DMS153 (cell line): ENCODE measurements at regions not wholly inside any gene's neighbourhood (a gene's known extent, or its start where the extent isn't known, plus 50 kb on each side); places are given as distances from the start of the nearest gene placed in this dataset.
"Not testable (repeated sequence)": the region's sequence is repeated elsewhere in the genome, so short reads cannot be mapped to it uniquely, and the experiment has no call there.

Experiments used
- DNase-seq: peaks from one replicate; lab custom pipeline; 2025; lab: John Stamatoyannopoulos, UW

DNA sequence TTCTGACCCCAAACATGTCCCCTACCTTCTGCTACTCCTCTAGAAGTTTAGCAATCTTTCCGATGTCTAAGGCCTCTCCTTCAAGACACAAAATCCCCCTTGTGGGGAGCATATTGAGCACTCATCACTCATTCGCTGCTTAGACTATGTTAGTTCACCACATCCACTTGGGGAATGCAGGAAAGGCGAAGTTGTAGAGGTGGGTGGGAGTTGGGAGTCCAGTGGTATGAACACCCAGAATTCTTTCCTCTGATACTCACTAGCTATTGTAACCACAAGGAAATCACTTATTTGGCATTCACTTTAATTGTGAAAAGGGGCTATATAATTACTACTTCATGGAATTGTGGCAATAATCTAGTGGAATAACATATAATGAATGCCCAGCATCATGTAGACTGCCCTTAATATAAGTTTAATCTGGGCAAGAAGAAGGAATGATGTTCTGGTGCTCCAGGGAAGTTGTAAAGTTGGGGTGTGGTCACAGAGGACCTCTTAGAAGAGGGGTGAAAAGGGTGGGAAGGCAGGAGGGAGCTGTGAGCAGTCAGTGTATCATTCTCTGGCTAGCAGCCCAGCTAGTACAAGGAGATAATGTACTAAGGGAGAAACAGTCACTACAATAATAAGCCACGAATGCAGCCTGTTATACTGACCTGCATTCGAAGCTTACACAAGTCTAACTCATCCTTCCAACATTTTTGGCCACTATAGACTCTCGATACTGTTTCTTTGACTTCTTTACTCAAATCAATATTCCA lies 468.2 kb upstream of the DIPK2B start:
- no peak for DNase-seq

DNA sequence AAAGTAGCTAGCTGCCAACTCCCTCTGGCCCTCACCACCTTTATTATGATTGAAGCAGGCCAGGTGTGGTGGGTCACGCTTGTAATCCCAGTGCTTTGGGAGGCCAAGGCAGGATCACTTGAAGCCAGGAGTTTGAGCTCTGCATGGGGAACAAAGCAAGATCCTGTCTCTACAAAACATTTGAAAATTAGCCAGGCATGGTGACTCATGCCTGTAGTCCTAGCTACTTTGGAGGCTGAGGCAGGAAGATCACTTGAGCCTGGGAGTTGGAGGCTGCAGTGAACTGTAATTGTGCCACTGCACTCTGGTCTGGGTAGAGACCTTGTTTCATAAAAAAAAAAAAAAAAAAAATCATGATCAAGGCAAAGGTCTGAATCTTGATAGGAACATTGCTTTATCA lies 467.0 kb upstream of the DIPK2B start:
- DNase-seq, result no peak

DNA sequence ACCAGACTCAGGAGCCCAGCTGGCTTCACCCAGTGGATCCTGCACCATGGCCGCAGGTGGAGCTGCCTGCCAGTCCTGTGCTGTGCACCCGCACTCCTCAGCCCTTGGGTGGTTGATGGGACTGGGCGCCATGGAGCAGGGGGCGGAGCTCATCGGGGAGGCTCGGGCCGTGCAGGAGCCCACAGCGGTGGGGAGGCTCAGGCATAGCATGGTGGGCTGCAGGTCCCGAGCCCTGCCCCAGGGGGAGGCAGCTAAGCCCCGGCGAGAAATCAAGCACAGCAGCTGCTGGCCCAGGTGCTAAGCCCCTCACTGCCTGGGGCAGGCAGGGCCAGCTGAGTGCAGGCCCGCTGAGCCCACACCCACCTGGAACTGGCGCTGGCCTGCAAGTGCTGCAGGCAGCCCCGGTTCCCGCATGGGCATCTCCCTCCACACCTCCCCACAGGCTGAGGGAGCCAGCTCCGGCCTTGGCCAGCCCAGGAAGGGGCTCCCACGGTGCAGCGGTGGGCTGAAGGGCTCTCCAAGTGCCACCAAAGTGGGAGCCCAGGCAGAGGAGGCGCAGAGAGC lies 464.1 kb upstream of the DIPK2B start:
- no peak for DNase-seq

DNA sequence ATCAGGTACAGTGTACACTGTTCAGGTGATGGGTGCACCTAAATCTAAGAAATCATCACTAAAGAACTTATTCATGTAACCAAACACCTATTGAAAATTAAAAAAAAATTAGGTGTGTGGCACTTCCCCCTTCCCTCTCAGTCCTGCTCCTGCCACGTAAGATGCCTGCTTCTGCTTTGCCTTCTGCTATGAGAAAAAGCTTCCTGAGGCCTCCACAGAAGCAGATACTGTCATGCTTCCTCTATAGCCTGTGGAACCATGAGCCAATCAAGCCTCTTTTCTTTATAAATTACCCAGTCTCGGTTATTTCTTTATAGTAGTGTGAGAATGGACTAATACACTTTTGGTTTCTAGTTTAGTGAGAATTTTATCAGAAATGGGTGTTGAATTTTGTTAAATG lies 459.8 kb upstream of the DIPK2B start:
- DNase-seq, result no peak

DNA sequence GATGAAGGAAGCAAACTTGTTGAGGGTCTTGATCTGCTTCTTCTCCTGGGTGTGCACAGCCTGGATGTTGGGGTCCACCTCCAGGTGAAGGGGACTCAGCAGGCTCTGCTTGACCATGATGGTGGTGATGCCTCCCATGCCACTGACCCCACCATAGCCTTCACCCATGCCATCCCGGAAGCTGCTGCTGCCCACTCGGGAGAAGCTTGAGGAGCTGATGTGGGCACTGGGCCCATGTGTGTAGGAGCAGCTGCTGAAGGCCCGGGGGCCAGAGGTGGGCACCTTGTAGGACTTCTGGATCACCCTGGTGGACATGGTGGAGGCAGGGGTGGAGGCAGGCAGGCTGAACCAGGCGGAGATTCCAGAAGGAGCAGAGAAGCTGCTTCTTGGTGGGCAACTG lies 432.7 kb upstream of the DIPK2B start:
- DNase-seq, result no peak

DNA sequence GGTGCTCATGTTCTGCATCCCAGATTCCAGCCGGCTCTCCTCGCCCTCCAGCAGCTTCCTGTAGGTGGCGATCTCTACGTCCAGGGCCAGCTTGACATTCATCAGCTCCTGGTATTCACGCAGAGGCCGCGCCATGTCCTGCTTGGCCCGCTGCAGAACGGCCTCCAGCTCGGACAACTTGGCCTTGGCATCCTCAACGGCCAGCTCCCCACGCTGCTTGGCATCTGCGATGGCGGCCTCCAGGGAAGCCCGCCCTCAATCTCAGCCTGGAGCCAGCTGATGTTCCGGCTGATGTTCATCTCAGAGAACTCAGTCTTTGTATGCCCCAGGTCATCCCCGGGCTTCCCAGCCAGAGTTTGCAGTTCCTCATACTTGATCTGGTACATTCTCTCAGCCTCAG lies 431.8 kb upstream of the DIPK2B start:
- no peak for DNase-seq

DNA sequence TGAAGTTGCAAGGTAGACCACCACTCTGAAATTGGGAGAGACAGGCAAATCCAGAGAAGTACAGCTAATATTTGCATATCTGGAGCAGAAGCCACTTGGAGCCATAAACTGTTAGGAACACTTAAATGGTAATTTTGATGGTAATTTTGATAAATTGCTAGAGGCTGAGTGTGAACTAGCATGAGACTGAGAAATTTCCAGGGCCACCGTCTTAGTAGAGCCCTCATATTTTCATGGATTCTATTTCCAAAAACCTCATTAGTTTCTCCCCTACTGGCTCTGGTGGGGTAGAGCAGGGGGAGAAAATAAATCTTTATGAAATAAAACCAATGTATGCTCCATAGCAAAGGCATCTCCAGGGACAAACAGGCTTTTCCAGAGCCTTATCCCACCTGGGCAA lies 429.4 kb upstream of the DIPK2B start:
- no peak for DNase-seq

DNA sequence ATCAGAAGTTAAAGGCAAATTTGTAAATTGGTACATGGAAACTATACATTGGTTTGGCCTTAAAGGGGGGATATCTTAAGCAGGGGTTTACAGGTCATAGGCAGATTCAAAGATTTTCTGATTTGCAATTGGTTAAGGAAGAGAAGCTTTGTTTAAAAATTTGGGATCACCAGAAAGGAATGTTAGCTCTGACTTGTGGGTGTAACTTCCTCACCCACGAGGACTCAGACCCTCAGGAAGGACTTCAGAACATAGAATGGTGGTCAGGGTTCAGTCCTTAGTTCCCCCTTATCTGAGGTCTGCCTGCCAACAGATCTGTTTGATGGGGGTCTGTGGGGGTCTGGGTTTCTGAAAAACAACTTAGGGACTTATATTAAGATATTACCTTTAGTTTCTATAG lies 427.4 kb upstream of the DIPK2B start:
- no peak for DNase-seq

DNA sequence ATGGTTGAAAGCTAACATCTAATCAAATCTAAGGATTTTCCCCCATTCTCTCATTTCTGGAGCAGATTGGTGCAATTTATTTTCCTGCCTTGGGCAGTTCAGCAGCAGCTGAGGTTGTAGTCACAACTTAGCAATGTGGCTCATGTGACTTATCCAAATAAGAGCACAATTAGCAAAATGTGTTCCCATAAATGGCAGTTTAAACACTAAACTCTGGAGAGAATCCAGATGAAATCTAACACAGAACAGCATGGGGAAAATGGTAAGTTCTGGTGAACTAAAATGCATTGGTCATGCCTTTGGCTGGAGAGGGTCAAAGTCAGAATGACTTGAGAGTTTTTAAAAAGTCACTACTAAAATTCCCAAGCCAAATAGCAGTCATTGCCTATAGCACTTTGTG lies 422.6 kb upstream of the DIPK2B start:
- DNase-seq, result no peak

DNA sequence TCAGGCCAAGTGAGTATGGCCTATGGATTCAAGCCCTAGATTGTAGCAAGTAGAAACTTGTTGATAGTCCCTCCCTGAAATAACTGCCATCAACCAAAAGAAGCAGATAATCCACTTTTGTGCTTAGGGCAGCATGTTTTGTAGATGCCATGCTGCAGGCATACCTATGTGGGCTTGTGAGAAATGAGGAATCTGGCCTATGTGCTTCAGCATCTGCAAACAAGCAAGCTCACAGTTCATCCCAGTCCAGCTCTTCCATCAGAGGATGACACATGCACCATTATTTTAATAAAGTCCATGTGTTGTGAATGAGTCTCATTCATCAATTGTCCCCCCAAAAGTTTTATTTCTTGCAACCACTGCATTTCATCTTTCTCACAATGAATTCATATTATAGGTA lies 421.9 kb upstream of the DIPK2B start:
- no peak for DNase-seq

DNA sequence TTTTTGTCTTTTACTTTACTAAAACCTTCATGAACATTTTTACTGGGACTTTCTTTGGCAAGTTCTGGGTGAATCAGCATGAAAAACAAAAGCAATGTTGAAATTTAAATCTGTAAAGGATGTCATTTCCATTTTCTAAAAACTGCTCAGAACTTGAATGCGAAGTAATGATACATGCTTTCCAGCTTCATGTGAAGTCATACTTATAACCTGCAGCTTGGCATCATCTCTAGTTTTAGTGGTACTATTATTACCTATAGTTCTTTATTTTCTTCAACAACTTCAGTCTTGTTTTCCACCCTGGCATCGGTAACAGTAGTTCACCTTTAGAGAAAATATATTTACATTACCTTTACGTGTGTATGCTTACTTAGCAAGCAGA lies 421.4 kb upstream of the DIPK2B start:
- no peak for DNase-seq

DNA sequence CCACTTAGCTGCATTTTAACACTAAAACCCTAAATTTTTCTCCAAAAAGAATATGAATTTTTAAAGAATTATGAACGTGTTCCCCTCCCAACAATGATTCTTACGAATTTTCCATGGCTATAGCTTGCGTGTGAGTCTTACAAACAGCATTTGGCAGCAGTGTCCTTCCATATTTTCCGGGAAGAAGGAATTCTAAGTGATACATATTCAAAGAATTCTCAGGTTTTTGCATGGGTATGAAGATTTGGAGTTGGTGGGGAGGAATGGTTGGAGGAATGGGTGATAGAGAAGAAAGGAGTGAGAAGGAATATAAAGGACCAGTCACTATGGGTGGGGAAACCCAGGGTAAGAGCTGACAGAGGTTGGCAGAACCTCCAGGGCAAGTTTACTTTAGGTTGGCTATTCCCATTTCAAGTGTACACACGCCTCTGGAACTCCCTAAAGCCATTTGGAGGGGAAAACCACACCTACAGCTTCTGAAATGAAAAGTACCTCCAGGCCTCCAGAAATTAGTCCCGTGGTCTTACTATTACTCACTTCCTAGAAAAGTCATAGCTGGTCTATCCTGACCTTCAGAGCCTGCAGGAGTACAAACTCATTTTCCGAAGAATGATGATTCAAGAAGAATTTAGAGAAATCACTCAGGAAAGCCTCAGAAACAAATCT lies 420.8 kb upstream of the DIPK2B start:
- DNase-seq, result no peak

DNA sequence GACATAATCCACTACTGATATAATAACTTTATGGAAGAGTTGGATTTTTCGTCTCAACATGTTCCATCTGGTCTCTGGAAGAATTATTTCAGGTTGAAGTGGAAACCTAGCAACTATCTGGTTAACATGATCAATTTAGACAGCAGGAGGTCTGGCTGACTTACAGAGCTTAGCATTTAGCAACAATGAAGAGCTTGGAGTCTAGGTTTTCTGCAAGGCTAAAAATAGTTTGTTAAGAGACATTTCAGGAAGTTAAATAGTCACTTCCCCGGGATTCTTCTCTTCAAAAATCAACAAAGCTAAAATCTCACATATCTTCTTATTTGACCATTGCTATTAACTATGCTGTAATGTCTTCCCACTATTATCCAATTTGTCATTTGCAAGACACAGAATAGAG lies 418.6 kb upstream of the DIPK2B start:
- DNase-seq, result no peak

DNA sequence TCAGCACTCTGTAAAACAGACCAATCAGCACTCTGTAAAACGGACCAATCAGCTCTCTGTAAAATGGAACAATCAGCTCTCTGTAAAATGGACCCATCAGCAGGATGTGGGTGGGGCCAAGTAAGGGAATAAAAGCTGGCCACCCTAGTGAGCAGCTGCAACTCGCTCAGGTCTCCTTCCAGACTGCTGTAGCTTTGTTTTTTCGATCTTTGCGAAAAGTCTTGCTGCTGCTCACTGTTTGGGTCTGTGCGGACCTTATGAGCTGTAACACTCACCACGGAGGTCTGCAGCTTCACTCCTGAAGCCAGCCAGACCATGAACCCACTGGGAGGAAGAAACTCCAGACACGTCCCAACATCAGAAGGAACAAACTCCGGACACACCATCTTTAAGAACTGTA lies 414.9 kb upstream of the DIPK2B start:
- not testable (repeated sequence) for DNase-seq

DNA sequence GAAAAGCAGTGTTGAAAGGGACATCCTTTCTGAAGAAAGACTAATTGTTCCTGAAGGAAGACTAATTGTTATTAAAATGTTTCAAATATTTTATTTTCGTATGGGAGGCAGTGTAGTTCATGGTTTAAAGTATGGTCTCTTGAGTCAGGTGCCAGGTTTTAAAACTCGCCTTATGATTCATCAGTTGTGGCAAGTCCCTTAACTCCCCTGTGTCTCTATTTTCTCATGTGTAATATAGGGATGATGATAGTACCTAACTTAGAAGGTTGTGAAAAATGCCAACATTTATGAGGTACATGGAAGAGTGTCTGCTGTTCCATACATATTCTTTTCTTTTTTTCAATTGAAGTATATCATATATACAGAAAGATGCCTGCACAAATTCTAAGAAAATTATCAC lies 414.2 kb upstream of the DIPK2B start:
- DNase-seq, result no peak

DNA sequence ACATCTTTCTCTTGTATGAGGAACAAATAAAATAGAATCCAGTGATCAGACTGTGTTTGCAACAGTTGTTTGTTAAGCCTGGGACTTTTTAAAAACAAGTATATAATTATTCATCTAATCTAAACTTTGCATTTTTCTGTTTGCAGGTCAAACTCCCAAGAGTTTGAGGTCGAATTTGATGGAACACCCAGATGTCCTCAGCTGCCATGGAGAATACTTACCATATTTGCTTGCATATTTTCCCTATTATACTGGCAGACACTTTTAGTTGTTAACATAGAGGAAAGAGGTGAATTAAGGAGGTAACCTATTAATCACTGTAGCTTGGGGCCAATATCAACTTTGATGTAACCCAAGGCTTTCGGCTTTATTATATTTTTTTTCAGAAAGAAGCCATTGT lies 401.5 kb upstream of the DIPK2B start:
- no peak for DNase-seq

DNA sequence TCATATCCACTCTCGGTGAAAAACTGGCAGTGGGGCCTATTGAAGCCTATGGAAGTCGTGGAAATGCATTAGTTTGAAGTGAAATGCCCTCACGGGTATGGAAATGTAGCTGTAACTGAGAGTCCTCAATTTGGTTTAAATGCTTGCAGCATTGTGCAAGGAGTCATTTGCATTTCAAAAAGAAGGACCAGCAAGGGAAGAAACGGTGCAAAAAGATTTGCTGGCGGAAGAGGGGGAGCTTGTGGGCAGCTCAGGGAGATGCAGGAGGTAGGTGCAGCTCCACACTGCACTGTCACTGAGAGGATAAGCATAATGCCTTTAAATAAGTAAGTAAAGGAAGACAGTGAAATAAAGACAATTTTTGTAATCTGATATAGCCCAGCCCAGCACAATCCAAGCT lies 400.4 kb upstream of the DIPK2B start:
- no peak for DNase-seq

DNA sequence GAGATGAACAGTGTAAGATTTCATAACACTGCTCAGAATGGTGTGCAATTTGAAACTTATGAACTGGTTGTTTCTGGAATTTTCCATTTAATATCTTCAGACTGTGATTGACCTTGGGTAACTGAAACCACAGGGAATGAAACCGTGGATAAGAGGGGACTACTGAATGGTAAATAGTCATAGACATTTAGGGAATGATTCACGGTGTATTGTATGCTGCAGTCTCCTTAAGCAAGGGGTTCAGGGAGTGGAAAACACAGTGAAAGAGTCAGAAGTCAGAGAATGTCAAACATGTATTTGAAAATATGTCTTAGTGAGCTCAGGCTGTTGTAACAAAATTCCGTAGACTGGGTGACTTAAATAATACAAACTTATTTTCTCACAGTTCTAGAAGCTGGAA lies 398.2 kb upstream of the DIPK2B start:
- DNase-seq, result no peak

DNA sequence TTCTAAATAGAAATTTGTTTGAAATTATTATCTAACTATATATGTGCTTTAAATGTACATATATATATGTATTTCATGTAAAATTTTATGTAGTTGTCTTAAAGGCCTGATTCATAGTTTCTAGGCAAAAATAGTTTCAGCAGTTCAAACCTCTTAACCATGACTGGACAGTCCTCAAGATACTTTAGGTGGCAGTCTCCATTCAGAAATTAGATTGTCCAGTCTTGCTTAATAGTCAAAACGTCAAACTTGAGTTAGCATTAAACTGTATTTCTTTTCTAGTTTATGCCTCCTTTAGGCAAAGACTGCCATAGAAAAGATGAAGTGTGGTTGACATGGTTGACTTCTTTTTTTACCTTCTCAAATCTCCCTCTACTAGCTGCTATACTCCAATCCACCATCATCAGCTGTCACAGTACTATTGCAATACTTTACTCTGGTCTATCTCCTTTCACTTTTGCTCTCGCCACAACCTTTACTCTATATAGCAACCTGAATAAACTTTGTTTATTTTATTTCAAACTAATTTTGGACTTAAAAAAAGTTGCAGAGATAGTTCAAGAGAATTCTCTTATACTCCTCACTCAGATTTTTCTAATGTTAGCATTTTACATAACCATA lies 395.6 kb upstream of the DIPK2B start:
- no peak for DNase-seq

DNA sequence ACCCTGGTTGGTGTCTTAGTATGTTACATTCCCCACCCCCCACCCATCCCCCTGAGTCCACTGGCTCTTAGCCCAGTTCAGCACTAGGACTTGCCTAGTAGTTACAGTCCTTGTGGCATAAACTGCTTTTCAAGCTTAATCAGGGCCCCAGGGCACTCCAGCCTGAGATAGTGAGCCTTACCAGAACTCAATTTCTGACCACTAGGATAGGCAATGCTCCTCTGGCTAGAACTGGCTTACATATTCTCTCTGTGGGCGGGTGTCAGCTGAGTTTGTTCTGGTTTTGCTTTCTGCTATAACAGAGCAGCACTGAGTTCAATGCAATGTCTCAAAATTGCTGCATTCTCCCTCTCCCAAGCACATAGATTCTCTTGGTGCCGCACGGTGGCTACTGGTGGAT lies 391.4 kb upstream of the DIPK2B start:
- no peak for DNase-seq

DNA sequence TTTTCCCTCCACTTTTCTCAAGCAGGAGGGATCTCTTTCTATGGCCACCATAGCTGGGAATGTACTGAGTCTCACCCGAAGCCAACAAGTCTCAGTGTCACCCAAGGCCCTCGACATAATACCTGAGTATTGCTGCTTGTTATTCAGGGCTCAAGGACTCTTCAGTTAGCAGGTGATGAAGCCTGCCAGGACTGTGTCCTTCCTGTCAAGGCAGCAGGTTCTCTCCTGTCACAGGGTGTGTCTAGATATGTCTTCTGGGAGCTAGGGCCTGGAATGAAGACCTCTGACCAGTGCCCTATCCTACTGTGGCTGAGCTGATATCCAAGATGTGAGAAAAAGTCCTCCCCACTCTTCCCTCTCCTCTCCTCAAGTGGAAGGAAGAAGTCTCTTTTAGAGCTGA lies 391.0 kb upstream of the DIPK2B start:
- no peak for DNase-seq

DNA sequence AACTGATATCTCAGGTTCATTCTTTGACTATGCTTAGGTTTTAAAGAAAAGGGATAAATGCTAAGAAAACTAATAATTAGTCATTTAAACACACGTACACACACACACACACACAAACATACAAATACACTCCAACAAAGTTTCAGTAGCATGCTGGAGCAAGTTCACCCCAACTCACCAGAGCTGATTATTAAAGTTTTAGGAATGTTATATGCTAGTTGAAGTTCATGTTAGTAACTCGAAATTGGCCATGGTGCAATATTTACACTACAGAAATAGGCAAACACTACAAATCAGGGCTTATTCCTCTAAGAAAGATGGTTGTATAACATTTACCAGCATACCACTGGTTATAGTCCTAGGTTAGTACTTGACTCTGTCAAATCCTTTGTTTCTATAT lies 384.0 kb upstream of the DIPK2B start:
- no peak for DNase-seq

DNA sequence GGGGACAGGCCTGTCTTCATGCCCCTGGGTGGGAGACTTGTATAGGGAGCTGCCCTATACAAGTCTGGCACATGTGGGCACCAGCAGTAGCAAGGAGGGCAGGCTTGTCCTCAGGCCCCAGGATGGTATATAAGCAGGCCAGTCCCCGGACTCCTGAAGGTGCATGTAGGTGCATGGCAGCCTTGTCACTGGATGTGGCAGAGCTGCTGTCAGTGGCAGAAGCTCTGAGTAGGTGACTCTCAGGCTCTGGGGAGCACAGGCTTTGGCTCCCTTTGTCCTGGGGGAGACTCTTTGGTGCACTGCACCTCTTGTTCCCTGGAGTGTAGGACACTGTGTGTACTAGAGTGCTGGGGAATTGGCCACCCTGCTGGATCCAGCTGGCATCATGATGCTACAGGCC lies 376.7 kb upstream of the DIPK2B start:
- DNase-seq, result no peak
